ENCODE measurements at regions not wholly inside any gene's neighbourhood (a gene's known extent, or its start where the extent isn't known, plus 50 kb on each side); places are given as distances from the start of the nearest gene placed in this dataset.

- DNase-seq: no peak
Measured at GRCh38 chr6:102417368-102417998, 1024.0 kb downstream of the GRIK2 start.

GRCh38 chr6:102415891-102416290 lies 1022.4 kb downstream of the GRIK2 start:
- no peak for DNase-seq

- DNase-seq: no peak
Measured at GRCh38 chr6:102411796-102412195, 1018.3 kb downstream of the GRIK2 start.

- no peak for DNase-seq
Measured at GRCh38 chr6:102407886-102408741, 1014.6 kb downstream of the GRIK2 start.

- DNase-seq: no peak
Measured at GRCh38 chr6:102405860-102406259, 1012.4 kb downstream of the GRIK2 start.

- DNase-seq: no peak
Measured at GRCh38 chr6:102402635-102403329, 1009.3 kb downstream of the GRIK2 start.

- no peak for DNase-seq
Measured at GRCh38 chr6:102398788-102399390, 1005.4 kb downstream of the GRIK2 start.

GRCh38 chr6:102390541-102390940 lies 997.0 kb downstream of the GRIK2 start:
- no peak for DNase-seq

GRCh38 chr6:102389994-102390393 lies 996.5 kb downstream of the GRIK2 start:
- DNase-seq: no peak

- no peak for DNase-seq
Measured at GRCh38 chr6:102387326-102388033, 994.0 kb downstream of the GRIK2 start.

GRCh38 chr6:102381203-102381602 lies 987.7 kb downstream of the GRIK2 start:
- DNase-seq: no peak

- DNase-seq: no peak
Measured at GRCh38 chr6:102356170-102356569, 962.7 kb downstream of the GRIK2 start.

- no peak for DNase-seq
Measured at GRCh38 chr6:102355578-102355977, 962.1 kb downstream of the GRIK2 start.

GRCh38 chr6:102352552-102352951 lies 959.0 kb downstream of the GRIK2 start:
- DNase-seq: no peak

- no peak for DNase-seq
Measured at GRCh38 chr6:102344769-102345168, 951.3 kb downstream of the GRIK2 start.

- DNase-seq: no peak
Measured at GRCh38 chr6:102340311-102340710, 946.8 kb downstream of the GRIK2 start.

- no peak for DNase-seq
Measured at GRCh38 chr6:102333736-102334135, 940.2 kb downstream of the GRIK2 start.

- no peak for DNase-seq
Measured at GRCh38 chr6:102327697-102328225, 934.3 kb downstream of the GRIK2 start.

GRCh38 chr6:102313699-102314098 lies 920.2 kb downstream of the GRIK2 start:
- DNase-seq: no peak

- DNase-seq: no peak
Measured at GRCh38 chr6:102309700-102310099, 916.2 kb downstream of the GRIK2 start.

GRCh38 chr6:102300350-102300749 lies 906.8 kb downstream of the GRIK2 start:
- DNase-seq: no peak
